ENCODE measurements at regions not wholly inside any gene's neighbourhood (a gene's known extent, or its start where the extent isn't known, plus 50 kb on each side); places are given as distances from the start of the nearest gene placed in this dataset.
"Not testable (repeated sequence)": the region's sequence is repeated elsewhere in the genome, so short reads cannot be mapped to it uniquely, and the experiment has no call there.

DNA sequence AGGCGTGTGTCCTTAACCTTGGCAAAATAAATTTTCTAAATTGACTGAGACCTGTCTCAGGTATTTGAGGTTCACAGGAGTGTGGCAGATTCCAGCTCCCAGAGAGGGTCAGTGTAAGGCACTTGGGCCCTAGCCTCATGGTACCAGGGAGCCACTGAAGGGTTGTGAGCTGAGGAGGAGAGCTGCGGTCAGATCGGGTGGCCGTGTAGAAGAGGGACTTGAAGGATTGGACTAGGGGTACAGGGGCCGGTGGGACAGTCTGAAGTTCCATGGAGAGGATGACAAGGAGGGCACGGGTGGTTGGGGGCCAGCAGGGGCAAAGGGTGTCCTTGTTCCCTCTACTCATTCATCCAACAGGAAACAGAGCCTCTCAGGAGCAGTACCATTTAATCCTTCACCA, 327.0 kb upstream of the HS6ST1 start:
- intact Hi-C loops (cut with DNase I) = no loop called here

DNA sequence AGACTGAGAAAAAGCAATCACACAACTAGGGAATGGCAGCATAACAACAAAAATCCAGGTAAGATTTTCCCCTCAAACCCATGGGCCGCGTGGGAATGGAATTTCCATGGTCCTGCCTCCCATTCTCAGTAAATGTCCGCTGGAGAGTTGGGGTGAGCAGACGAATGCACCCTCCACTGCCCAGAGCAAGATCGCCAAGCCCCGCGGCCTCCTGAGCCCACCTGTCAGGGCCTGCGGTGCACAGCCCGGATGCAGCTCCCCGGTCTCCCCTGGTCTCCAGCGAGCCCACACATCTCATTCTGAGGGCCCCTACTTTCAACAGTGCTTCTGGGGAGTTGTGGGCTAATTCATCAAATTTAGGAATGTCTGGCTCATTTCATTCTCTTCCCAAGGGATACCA, 327.4 kb upstream of the HS6ST1 start:
- intact Hi-C loops (cut with DNase I) = no loop called here
- DNase-seq = peak in 1 of 10 donors; percentile 41

More for the DNA sequence above, 327.0 kb upstream of the HS6ST1 start:
- peak in 1 of 10 donors; percentile 38 for DNase-seq

GRCh38 chr2:128646691-128647090, 328.0 kb upstream of the HS6ST1 start:
- peak in 1 of 10 donors; percentile 15 for DNase-seq
- intact Hi-C loops (cut with DNase I) = no loop called here

DNA sequence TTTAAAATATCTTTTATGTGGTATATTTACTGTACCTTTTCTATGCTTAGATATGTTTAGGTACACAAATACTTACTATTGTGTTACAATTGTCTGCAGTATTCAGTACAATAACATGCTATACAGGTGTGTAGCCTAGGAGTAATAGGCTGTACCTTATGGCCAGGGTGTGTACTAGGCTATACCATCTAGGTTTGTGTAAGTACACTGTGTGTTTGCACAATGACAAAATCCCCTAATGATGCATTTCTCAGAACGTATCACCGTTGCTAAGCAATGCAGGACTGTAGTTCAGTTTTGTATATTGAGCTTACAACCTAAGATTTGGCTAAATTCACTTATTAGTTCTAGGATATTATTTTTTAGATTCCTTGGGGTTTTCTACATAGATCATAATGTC, 332.3 kb upstream of the HS6ST1 start:
- no peak for DNase-seq
- intact Hi-C loops (cut with DNase I) = no loop called here

DNA sequence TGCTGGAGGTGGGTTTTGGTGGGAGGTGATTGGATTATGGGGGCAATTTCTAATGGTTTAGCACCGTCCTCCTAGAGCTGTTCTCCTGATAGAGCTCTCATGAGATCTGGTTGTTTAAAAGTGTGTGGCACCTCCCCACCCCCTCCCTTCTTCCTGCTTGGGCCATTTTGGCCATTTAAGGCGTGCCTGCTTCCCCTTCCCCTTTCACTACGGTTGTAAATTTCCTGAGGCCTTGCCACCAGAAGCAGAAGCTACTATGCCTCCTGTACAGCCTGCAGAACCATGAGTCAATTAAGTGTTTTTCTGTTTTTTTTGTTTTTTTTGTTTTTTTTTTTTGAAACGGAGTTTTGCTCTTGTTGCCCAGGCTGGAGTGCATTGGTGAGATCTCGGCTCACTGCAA, 335.7 kb upstream of the HS6ST1 start:
- DNase-seq = no peak
- intact Hi-C loops (cut with DNase I) = no loop called here

DNA sequence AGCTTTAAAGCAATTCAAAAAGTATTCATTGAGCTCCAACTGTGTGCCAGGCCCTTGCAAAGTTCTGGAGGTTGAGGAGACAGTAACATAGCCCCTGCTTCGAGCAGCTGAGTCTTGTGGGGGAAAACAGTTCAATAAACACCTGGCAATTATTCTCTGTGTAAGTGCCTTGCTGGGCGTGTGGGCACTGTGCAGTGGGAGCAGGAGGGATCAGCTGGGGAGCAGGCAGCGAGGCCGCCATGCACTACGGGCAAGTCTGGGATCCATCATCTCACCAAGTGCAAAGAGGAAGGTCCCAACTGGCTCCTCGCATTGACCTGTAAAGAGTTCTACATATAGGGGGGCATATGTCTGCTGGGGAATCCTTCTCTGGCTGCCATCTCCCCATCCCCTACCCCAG, 342.2 kb upstream of the HS6ST1 start:
- peak in 1 of 10 donors; percentile 39 for DNase-seq
- intact Hi-C loops (cut with DNase I) = no loop called here

- DNase-seq = peak in 1 of 10 donors; percentile 34
These were observed 342.6 kb upstream of the HS6ST1 start for GRCh38 chr2:128661311-128661710.

GRCh38 chr2:128662051-128662471, 343.4 kb upstream of the HS6ST1 start:
- DNase-seq = peak in 1 of 10 donors; percentile 35
- intact Hi-C loops (cut with DNase I) = no loop called here

More at GRCh38 chr2:128661311-128661710, 342.6 kb upstream of the HS6ST1 start:
- intact Hi-C loops (cut with DNase I) = no loop called here

- DNase-seq = peak in 1 of 10 donors; percentile 35
- intact Hi-C loops (cut with DNase I) = no loop called here
These were observed 344.8 kb upstream of the HS6ST1 start for GRCh38 chr2:128663371-128664050.

- peak in 1 of 10 donors; percentile 53 for DNase-seq
- intact Hi-C loops (cut with DNase I) = no loop called here
These were observed 345.9 kb upstream of the HS6ST1 start for GRCh38 chr2:128664499-128664971.

DNA sequence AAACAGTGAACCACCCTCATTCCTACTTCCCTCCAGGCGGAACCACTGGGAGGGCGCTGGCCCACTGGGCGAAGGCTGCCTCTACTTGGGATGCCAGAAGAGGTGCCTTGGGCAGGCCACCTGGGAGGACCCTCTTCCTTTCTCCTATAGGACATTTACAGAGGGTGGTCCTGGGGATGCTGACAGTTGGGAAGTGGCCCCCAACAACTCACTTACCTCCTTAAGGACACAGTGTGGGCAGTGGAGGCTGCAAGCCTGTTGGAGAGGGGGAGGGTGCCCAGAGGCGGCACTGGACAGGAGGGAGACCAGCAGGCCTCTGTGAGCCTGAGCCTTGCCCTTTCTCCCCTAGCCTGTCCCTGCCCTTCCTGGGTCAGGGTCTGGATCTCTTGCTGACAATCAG, 346.4 kb upstream of the HS6ST1 start:
- DNase-seq = no peak
- intact Hi-C loops (cut with DNase I) = no loop called here

- no peak for DNase-seq
- intact Hi-C loops (cut with DNase I) = no loop called here
These were observed 347.9 kb upstream of the HS6ST1 start for GRCh38 chr2:128666596-128666995.

DNA sequence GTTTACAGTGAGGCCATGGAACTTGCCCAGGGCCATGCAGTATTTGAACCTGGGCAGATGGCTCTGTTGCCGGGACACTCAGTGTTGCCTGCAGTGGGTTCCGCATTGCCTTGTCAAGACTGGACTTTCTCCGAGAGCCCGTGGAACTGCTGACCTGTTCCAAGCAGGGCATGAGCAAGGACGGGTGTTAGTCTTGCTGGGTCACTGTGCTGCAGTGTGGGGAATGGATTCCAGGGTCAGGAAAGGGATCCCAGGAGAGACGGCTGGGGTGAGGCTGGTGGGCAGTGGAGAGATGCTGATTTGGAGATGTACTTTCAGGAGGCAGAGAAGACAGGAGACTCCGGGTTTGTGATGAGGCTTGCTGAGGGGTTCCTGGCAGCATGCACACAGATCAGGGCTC, 348.7 kb upstream of the HS6ST1 start:
- intact Hi-C loops (cut with DNase I) = no loop called here
- DNase-seq = no peak

DNA sequence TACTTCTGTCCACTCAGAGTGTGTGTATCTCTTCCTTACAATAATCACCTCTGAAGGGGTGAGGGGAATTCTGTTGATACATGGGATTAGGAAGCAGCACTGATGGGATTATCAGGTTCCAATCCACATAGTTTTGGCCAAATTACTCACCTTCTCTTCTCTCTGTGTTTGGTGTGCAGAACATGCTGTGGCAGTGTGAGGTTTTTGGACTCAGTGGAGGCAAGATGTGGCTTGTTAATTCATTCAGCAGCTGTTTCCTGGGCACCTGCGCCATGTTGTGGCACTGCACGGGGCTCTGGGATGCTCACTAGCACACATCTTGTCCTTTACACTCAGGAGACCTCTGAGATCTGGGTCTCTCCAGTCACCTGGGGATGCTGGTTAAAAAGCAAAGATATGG, 350.3 kb upstream of the HS6ST1 start:
- intact Hi-C loops (cut with DNase I) = no loop called here
- DNase-seq = no peak

DNA sequence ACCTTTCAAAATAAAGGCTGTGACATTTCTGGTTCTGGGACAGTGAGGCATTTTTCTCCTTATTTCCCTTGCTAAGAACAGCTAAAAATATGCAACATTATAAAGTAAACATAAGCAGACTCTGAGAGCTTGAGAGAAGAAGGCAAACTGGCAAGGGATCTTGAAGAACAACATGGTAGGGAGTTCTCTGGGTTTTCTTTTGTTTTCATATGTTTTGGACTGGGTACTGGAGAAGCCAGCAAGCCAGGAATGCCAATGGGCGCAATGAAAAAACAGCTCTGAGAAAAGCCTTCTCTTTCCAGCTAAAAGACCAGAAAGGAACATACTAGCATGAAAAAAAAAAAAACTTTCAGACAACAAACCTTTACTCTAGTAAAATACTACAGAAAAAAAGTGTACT, 351.4 kb upstream of the HS6ST1 start:
- no peak for DNase-seq
- intact Hi-C loops (cut with DNase I) = no loop called here

DNA sequence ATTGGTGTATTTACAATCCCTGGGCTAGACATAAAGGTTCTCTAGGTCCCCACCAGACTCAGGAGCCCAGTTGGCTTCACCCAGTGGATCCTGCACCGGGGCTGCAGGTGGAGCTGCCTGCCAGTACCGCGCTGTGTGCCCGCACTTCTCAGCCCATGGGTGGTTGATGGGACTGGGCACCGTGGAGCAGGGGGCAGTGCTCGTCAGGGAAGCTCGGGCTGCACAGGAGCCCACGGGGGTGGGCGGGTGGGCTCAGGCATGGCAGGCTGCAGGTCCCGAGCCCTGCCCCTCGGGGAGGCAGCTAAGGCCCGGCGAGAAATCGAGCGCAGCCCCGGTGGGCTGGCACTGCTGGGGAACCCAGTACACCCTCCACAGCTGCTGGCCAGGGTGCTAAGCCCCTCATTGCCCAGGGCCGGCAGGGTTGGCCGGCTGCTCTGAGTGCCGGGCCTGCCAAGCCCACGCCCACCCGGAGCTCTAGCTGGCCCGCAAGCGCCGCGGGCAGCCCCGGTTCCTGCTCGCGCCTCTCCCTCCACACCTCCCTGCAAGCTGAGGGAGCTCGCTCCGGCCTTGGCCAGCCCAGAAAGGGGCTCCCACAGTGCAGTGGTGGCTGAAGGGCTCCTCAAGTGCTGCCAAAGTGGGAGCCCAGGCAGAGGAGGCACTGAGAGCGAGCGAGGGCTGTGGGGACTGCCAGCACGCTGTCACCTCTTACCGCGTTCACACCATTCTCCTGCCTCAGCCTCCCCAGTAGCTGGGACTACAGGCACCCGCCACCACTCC, 353.5 kb upstream of the HS6ST1 start:
- peak in 2 of 10 donors; percentile 33 to 66 for DNase-seq
- intact Hi-C loops (cut with DNase I) = not testable (repeated sequence)

DNA sequence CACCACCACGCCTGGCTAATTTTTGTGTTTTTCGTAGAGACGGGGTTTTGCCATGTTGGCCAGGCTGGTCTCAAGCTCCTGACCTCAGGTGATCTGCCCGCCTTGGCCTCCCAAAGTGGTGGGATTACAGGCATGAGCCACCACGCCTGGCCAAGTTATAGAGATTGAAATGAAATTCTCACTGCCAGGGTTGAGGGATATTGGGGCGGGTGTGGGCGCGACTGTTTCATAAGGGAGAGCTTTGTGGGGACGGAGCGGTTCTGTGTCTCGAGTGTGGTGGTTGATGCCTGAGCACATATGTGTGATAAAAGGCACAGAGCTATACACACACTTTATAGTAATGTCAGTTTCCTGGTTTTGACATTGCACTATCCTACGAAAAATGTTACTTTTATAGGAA, 361.0 kb upstream of the HS6ST1 start:
- intact Hi-C loops (cut with DNase I) = not testable (repeated sequence)
- DNase-seq = peak in 1 of 10 donors; percentile 31

GRCh38 chr2:128681507-128681906, 362.8 kb upstream of the HS6ST1 start:
- intact Hi-C loops (cut with DNase I) = no loop called here
- no peak for DNase-seq

GRCh38 chr2:128682266-128682665, 363.6 kb upstream of the HS6ST1 start:
- peak in 1 of 10 donors; percentile 68 for DNase-seq
- intact Hi-C loops (cut with DNase I) = no loop called here

DNA sequence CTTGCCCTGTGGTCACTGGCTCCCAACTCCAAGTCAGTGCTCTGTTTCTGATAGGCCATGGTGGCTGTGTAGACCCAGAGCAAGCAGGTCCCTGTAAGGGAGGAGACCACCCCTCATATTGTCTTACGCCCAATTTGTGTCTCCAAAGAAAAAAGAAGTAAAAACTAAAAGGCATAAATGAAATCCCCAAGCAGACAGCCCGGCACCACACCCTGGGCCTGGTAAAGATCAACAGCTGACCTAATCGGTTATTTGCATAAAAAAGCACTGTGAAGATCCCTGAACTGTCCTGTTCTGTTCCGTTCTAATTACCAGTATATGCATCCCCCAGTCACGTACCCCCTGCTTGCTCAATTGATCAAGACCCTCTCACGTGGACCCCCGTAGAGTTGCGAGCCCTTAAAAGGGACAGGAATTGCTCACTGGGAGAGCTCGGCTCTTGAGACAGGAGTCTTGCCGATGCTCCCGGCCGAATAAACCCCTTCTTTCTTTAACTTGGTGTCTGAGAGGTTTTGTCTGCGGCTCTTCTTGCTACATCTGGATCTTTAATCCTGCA, 364.1 kb upstream of the HS6ST1 start:
- intact Hi-C loops (cut with DNase I) = no loop called here
- no peak for DNase-seq

DNA sequence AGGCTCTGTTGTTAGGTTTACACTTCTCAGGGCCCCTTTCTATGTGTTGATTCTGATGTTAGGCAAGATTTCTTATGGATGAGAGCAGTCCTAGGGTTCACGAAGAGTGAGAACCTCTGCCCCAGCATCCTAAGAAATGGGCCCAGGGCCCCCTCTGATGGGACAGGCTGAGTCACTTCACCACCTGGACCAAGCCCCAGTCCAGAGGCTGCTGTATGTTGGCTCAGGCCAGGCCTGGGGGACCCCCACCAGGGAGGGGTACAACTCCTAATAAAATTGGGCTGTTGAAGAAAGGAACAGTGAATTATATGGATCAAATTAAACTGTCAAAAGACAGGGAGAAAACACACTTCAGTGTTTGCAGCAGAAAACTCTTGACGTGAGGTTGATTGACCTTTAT, 365.9 kb upstream of the HS6ST1 start:
- DNase-seq = peak in 1 of 10 donors; percentile 67
- intact Hi-C loops (cut with DNase I) = no loop called here

Measured in posterior cingulate gyrus (tissue), 11 donors.